NB4 (cell line): ENCODE measurements at regions not wholly inside any gene's neighbourhood (a gene's known extent, or its start where the extent isn't known, plus 50 kb on each side); places are given as distances from the start of the nearest gene placed in this dataset.

Source experiments
- POLR2A ChIP-seq: IDR thresholded peaks from 2 replicates; pipeline ENCODE4 v1.6.1; 2011; ENCODE audit warnings: mild to moderate bottlenecking; ENCODE audit not compliant: insufficient read length; ENCODE audit errors: extremely low read depth
- TF ChIP-seq, protein P1 (sequence below): IDR thresholded peaks from one replicate; pipeline ENCODE4 v1.5.1; 2012; ENCODE audit warnings: low read depth, low read length
- TF ChIP-seq, protein P2 (sequence below): IDR thresholded peaks from 2 replicates; pipeline ENCODE4 v1.6.1; 2011; ENCODE audit warnings: low read depth, low read length

GRCh38 chr3:30077746-30078145 lies 528.7 kb upstream of the TGFBR2 start:
- TF ChIP-seq, protein P1, sequence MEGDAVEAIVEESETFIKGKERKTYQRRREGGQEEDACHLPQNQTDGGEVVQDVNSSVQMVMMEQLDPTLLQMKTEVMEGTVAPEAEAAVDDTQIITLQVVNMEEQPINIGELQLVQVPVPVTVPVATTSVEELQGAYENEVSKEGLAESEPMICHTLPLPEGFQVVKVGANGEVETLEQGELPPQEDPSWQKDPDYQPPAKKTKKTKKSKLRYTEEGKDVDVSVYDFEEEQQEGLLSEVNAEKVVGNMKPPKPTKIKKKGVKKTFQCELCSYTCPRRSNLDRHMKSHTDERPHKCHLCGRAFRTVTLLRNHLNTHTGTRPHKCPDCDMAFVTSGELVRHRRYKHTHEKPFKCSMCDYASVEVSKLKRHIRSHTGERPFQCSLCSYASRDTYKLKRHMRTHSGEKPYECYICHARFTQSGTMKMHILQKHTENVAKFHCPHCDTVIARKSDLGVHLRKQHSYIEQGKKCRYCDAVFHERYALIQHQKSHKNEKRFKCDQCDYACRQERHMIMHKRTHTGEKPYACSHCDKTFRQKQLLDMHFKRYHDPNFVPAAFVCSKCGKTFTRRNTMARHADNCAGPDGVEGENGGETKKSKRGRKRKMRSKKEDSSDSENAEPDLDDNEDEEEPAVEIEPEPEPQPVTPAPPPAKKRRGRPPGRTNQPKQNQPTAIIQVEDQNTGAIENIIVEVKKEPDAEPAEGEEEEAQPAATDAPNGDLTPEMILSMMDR = no peak
- no peak for TF ChIP-seq POLR2A
- TF ChIP-seq, protein P2, sequence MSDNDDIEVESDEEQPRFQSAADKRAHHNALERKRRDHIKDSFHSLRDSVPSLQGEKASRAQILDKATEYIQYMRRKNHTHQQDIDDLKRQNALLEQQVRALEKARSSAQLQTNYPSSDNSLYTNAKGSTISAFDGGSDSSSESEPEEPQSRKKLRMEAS = no peak
